Transverse colon (tissue), 3 donors: ENCODE measurements at regions not wholly inside any gene's neighbourhood (a gene's known extent, or its start where the extent isn't known, plus 50 kb on each side); places are given as distances from the start of the nearest gene placed in this dataset.
A peak's percentile ranks its signal among the peaks of the same experiment; 100 is the strongest.

Experiments
- EP300 ChIP-seq: sonication (generic); formaldehyde crosslinking; IDR thresholded peaks from one replicate; pipeline ENCODE4 v1.6.1; 2017; ENCODE audit warnings: antibody characterized with exemption, low read depth
- POLR2A ChIP-seq: fragments of 450-650 bp; IDR thresholded peaks from one replicate; pipeline ENCODE4 v1.6.1; 2016; ENCODE audit warnings: antibody characterized with exemption, mild to moderate bottlenecking, moderate library complexity
- TF ChIP-seq, protein P1 (sequence below), 5 experiments: fragments of 200-600 bp in 3 of 5; fragments of 450-650 bp in 2 of 5; sonication (generic) in 3 of 5; IDR thresholded peaks; 1 replicate in 2 of 5; 2 replicates in 3 of 5; pipeline ENCODE4 v1.5.1; 2016 to 2017; ENCODE audit warnings: antibody characterized with exemption in 5 of 5, inconsistent platforms in 3 of 5, mild to moderate bottlenecking in 2 of 5, moderate library complexity in 1 of 5

DNA sequence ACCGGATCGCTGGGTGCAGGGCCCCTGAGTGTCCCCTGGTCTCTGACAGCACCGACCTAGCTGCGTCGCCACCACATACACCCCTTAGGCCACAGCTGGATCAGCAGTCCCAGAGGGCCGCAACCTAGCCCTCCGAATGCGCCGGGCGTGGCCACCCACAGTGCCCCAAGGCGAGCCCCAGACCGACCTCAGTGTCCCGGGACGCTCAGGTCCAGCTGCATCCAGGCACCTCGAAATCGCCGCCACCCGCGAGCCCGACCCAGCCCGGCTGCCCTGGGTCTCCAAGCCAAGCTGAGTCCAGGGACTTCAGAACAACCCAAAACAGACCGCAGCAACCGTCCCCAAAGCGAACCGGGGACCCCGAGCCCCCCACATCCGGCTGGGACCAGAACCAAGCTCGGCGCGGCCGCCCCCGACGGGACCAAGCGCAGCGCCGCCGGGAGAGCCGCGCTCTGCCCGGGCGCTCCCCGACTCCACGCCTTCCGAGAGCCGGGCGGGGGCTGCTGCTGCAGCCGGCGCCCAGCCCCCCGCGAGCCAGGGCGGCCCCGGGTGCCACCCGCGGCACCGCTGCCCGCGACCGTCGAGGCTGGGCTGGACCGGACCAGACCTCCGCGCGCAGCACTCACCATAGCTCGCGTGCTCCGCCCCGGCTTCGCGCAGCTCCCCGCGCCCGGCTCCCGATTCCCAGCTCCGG lies 54.6 kb upstream of the ECE1 start:
- TF ChIP-seq, protein P1, sequence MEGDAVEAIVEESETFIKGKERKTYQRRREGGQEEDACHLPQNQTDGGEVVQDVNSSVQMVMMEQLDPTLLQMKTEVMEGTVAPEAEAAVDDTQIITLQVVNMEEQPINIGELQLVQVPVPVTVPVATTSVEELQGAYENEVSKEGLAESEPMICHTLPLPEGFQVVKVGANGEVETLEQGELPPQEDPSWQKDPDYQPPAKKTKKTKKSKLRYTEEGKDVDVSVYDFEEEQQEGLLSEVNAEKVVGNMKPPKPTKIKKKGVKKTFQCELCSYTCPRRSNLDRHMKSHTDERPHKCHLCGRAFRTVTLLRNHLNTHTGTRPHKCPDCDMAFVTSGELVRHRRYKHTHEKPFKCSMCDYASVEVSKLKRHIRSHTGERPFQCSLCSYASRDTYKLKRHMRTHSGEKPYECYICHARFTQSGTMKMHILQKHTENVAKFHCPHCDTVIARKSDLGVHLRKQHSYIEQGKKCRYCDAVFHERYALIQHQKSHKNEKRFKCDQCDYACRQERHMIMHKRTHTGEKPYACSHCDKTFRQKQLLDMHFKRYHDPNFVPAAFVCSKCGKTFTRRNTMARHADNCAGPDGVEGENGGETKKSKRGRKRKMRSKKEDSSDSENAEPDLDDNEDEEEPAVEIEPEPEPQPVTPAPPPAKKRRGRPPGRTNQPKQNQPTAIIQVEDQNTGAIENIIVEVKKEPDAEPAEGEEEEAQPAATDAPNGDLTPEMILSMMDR (IDR thresholded peaks at IDR 0.05), result no peak
- no peak for TF ChIP-seq EP300
- peak; percentile 66 for TF ChIP-seq POLR2A
